ENCODE measurements at regions not wholly inside any gene's neighbourhood (a gene's known extent, or its start where the extent isn't known, plus 50 kb on each side); places are given as distances from the start of the nearest gene placed in this dataset.
"Not testable (repeated sequence)": the region's sequence is repeated elsewhere in the genome, so short reads cannot be mapped to it uniquely, and the experiment has no call there.

DNA sequence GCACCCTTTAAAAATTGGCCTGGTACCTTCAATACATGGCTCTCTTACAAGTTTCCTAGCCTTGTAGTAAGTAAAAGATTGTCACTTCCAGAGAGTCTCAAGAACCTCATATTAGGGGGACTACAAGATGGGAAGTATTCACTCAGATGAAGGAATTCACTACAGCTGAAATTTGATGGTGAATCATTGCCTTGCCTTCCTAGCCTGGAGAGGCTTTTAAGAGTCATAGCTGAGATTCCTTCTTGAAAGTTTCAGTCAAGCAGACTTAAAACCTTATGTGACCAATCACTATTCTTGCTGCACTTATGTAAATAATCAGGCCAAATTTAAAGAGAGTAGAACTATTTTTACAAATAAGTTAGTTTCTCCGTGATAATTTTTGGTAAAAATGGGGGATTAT lies 451.6 kb downstream of the TRHDE start:
- DNase-seq = no peak

DNA sequence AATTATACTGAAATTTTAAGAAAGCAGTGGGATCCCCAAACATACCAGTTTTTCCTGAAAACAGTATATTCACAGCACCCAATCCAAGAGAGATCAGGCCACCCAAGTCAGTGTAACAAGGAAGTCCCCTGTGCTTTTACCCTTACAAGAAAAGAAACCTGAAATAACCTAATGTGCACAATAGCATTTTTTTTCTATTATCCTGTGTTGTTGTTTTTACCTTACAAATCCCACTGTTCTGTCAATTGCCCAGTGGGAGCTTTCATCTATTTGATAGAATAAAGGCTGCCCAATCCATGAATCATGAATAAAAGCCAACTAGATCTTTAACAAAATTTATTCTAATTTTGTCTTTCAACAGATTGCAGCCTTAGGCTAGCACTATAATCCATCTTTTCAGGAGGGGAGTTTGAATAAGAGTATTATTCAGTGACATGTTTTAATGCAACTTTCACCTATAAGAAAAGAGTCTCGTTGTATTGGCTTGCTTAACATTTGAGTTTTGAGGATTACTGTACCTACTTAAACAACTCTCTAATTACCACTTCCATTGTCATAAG lies 457.4 kb downstream of the TRHDE start:
- DNase-seq = no peak

DNA sequence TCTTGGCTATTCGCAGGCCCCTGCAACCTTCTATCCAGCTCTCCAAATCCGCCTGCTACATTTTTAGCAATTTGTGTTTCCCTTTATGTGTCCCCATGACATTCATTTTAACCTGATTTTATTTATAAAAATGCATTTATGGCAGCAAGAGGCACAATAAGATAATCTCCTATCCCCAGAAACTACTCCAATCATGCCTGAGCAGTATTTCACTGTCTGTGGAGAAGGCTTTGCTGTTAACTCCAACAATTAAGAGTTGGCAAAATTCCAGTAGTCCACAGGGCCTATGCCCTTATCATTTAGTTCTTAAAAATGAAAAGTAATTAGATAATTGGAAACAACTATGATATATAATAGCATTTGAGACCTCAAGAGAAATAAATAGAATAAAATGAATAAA lies 462.4 kb downstream of the TRHDE start:
- DNase-seq = no peak

DNA sequence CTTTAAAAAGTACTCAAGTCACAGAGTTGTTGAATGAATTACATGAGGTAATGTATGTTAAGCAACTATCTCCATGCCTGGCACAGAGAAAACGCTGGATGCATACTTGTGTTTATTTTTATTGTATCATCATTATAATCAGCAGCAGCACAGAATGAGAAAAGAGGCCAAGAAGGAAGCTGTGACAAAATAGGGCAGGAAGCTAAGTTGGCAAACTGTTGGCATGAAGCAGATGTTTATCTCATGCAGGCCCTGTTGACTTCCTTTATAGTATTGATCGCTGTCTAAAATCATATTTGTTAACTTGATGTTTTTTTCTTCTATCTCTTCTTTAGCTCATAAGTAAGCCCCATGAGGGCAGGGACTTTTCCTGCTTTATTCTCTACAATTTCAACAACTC lies 466.6 kb downstream of the TRHDE start:
- no peak for DNase-seq

DNA sequence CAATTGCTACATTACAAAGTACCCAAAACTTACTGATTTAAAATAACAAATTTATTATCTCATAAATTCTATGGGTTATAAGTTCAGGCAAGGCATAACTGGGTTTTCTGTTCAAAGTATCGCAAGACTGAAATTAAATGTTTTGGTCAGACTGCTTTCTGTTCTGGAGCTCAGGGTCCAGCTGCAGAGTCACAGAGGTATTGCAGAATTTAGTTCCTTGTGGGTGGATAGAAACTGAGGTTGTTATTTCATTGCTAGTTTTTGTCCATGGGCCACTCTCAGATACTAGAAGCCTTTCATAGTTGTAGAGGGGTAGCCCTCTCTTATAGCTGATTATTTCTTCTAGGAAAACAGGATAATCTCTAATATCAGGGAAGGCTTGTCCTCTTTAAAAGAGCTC lies 467.9 kb downstream of the TRHDE start:
- no peak for DNase-seq

DNA sequence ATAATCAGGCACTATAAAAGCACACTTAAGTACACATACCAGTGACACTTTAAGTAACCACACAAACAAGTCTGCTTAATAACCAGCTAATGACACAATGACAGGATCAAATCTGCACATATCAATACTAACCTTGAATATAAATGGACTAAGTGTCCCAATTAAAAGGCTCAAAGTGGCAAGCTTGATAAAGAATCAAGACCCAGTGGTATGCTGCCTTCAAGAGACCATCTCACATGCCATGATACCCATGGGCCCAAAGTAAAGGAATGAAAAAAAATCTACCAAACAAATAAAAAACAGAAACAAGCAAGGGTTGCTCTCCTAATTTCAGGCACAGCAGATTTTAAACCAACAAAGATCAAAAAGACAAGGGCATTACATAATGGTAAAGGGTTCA lies 470.4 kb downstream of the TRHDE start:
- no peak for DNase-seq

DNA sequence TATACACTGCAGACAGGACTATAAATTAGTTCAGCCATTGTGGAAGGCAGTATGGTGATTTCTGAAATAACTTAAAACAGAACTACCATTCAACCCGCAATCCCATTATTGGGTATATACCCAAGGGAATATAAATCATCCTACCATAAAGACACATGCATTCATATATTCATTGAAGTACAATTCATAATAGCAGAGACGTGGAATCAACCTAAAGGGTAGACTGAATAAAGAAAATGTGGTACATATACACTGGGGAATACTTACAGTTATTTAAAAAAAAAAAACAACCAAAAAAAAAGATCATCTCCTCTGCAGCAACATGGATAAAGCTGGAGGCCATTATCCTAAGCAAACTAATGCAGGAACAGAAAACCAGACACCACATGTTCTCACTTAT lies 473.9 kb downstream of the TRHDE start:
- DNase-seq = no peak

DNA sequence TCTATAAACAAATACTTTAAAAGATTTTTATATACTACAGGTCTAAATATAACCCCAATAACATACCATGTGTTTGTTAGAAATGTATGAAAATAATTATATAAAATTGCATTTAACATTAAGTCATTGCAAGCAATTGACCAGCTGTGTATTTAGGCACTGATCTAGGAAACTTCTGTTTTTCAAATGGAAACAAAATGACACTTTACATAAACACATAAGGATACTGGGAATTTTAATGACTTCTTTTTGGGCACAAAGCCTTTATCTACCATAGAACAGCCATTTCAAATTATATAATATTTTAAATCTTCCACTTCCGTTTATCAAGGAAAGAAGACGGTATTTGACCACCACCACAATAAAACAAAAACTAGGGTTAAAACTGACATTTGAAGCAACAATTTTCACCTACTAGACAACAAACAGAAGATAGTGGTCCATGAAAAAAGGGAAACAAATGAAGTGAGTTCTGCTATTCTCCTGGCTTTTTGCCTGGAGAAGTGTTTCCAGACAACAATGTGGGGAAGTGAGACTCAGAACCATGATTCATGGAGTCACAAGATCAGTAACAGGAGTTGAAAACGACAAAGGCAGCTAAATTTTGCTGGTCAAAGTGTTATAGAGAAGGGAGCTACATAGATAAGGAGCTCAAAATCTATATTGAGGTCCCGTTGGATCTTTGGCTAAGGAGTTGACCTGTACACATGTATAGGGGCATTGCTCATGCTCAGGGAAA lies 475.1 kb downstream of the TRHDE start:
- no peak for DNase-seq

DNA sequence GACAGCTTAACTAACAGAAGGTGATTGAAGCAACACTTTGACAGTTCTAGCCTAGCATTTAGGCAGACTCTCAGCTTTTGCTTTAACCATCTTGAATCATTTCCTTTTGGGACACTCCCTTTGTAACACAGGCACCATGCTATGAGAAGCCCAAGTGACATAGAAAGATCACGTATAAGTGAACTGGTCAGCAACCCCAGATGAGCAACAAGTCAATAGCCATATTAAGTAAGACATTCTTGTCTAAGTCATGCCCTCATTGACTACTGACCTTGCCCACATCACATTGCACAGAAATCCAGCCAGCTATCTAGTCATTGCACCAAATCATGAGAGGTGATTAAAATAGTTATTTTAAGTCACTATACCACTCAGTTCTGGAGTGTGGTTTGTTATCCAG lies 476.8 kb downstream of the TRHDE start:
- DNase-seq = no peak

DNA sequence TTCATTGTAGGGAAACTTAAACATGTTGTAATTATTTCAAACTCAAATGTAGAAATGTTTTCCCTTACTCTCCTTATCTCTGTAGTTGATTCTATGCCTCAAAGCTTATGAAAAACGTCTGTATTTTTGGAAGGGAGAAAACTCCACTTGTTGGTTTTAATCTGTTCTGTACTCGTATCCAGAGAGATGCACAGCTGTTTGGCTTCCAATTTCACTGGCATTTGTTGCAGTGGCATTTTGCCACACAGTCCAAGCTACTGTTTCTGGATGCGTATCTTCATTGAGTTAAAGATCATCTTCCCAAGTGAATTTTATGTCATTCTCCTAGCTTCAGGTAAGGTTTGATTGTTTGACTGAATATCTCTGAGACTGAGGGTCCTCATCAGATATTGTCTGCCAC lies 481.4 kb downstream of the TRHDE start:
- DNase-seq = no peak

DNA sequence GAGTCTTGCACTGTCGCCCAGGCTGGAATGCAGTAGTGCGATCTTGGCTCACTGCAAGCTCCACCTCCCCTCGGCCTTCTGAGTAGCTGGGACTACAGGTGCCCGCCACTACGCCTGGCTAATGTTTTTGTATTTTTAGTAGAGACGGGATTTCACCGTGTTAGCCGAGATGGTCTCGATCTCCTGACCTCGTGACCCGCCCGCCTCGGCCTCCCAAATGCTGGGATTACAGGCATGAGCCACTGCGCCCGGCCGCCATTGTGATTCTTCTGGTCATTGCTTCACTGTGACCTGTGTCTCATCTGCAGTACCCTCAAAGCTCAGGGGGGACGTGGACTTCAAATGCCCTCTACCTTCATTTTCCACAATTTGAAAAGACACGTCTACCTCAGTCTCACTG lies 481.9 kb downstream of the TRHDE start:
- not testable (repeated sequence) for DNase-seq

DNA sequence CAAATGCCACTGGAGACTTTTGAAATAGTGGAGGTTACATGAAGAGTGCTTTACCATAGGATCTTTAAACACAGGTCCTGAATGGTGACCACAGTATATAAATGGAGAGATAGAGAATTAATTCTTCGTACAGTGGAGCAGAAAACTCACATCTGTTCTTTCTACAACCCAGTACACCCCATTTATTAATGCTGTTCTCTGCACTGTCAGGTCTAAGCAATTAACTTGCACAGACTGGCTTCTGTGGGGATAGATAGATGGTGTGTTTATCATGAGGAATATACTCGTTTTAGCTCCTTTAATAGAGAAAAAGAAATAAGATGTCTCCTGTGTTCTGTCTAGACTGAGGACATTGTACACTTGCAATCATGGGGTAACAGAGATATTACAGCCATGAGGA lies 494.3 kb downstream of the TRHDE start:
- no peak for DNase-seq

DNA sequence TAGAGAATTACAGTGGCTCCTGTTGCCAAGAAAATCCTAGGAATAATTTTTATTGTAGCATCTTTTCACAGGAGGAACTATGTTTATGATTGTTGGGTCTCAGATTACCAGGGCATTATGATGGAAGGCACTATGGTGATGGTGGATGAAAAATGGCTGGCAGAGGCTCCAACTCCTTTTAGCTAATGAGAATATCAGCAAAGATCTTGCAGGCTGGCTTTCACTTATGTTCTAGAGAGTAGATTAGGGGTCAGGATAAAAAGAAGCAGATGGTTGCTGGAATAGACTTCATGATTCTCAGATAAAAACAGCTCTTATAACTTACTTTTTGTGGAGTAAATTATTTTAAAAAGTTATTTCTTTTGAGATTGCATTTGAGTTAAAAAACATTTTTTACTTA lies 501.9 kb downstream of the TRHDE start:
- DNase-seq = no peak

DNA sequence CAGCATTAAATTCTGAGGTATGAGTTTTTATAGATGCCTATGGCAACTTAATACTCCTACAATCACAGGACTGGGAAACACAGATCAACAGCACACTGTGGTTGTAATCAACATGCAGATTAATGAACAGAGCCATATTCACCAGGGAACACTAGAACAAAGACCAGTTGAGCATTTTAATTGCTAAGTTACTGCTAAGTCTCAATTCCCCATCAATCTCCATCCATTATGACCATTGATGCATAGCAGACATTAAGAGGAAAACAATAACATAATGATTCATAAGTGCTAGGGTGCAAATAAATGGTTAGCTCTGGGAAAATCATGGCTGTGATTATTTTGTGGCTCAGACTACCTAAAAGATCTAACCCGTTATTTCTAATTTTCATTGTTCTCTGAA lies 505.6 kb downstream of the TRHDE start:
- no peak for DNase-seq

DNA sequence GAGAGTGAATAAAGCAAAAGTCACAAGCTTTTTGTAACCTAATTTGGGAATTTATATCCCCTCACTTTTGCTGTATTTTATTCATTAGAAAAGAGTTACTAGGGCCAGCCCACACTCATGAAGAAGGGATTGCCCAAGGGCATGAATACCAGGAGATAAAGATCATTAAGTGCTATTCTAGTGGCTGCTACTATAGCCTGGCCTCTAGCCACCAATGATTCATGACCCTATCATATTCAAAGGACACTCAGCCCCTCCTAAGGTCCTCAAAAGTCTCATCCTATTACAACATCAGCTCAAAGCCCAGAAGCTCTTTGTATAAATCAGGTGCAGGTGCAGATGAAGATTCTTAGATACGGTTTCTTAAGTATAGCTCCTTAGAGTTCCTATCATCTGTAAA lies 518.1 kb downstream of the TRHDE start:
- no peak for DNase-seq

DNA sequence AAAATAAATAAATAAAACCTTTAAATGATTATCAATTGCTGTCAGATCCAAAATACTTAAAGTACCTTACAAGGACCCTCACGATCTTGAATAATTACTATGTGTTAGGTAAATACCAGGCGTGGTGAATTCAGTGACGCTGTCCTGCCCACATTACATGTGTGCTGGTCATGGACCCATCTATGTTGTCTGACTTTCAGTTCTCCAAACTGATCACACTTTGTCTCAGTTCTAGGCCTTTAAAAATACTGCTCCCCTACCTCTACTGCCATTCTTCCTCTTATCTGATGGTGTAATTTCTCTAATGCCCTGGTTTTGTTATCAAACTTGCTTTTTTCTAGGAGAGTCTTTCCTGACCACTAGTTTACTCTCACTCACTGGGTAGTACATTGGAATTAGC lies 520.7 kb downstream of the TRHDE start:
- no peak for DNase-seq

DNA sequence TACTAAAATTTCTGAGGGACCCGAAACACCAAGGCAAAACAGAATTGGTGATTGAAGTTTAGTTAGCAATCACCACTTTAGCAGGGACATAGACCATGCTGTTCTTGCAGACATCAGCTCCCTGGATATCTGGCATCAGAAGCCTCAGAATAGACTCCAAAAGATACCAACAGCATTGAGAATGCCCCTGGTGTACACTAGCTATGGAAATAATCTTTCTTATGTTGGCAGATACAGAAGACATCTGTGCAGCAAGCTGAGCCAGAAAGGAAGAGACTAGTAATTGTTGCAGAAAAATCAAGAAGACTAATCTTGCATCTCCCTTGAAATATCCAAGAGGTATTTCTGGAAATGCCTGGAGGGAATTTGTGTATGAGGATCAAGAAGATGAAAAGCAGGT lies 521.6 kb downstream of the TRHDE start:
- DNase-seq = no peak

DNA sequence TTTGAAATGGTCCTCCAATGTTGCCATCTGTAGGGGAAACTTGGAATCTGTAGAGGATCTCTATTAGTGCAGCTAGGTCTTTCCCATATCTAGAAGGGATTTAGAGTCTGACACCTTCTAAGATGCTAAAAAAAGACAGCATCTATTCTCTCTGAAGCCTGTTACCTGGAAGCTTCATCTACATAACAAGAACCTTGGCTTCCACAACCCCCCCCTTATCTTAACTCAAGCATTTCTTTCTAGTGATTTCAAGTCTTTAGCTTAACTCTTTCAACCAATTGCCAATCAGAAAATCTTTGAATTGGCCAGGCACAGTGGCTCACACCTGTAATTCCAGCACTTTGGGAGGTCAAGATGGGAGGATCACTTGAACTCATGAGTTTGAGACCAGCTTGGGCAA lies 543.3 kb downstream of the TRHDE start:
- DNase-seq = no peak

DNA sequence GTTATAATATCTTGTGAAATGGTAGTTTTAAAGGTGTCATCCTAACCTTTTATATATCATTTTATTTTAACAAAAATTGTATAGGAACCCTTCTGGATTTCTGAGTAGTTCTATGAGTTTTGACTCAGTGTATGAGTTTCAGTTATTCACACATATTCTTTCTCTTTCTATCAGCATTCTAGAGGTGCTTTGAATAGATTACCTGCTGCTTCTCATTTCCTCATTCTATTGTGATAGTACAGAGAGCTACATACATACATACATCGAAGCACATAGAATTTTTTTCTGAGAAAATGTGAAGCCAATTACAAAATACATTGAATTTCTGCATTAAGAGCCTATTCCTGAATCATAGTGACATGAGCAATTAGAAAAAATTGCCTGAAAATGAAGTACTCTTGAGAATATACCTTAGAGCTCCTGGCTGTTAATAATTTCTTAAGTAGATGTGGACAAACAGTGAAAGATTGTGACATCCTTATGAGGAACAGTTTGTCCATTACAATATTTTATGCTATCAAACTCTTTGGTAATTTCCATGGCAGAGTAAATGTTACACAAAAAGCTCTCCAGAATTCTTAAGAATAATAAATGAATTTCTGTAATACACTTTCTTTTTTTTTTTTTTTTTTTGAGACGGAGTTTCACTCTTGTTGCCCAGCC lies 556.6 kb downstream of the TRHDE start:
- no peak for DNase-seq

DNA sequence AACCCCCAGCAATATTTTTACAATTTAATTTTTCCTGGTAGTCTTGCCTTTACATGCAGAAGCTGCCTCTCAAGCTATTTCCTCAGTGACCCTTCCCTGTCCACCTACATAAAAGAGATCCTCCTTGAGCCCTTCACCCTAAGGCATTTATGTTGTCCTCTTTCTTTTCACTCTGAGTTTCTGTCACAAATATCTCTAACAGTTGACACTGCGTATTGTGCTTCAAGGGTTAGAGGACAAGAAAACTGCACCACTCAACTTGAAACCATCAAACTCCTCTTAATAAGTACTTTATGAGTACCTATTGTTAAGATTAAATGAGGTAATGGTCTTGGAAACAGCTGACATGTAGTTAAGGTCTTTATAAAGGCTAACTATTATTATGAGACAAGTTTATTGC lies 557.7 kb downstream of the TRHDE start:
- no peak for DNase-seq

DNA sequence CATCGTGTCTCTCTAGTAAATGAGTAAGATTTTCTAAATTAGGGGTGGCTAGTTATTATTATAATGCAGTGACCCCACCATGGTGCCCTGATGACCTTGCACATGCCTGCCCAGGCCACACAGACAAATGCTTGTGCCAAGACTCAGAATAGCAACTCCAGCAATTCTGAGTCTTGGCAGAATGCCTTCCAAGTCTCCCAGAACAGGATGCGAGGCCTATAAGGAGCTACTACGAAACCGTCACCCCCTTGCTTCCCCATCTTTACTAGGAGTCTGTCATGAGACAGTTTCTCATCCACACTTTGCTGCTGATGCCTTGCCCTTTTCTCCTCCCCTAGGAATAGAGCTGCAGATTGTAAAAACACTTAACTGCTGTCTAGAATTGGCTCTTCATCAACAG lies 559.9 kb downstream of the TRHDE start:
- DNase-seq = no peak

DNA sequence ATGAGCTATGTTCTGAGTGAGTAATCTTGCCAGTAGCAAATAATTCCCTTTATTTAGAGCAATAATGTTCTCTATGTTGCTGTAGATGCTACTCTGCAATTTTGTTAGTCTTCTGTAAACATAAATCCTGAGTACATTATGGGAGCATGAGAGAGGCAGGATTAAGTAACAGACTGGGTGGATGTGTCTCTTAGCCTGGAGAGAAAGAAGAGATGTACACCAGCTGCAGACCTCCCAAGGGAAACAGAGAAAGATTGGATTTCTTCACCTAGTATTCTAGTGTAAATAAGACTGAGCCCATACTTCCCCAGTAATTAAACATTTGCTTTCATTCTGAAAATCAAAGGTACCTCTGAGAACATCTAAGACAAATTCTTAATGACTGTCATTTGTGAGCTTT lies 564.0 kb downstream of the TRHDE start:
- no peak for DNase-seq

DNA sequence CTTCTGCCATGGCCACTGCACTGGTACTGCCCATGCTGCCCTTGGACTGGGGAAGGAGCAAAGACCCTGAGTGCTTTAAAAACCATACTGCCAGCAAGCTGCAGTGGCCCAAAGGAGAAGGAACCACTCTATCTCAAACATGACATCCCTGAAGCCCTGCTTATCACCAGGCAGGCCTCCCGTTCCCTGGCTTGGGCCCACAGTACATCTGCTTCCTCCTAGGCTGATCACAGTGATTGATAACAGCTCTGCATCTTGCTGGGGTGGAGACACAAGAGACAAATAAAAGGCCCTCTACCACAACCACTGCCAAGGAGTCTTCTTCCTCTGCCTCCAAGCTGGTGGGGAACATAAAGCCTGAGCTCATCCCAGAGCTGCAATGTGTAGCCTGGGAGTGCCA lies 567.5 kb downstream of the TRHDE start:
- no peak for DNase-seq

DNA sequence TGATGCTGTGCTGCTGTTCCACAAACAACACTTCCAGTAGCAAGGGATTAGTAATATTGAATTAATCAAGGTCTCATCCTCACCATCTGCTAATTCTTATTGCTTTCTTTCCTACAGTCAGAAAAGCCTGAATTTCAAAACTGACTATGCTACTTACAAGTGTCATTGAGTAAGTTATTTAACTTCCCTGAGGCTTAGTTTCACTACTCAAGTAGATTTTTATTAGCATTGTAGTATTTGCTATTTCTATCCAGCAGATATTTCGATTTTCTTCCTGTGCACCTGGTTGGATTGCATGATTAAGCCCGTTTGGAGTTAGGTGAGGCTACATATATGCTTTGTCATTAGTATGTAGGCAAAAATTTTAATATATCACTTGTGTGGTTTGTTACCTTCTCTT lies 591.5 kb downstream of the TRHDE start:
- DNase-seq = no peak

DNA sequence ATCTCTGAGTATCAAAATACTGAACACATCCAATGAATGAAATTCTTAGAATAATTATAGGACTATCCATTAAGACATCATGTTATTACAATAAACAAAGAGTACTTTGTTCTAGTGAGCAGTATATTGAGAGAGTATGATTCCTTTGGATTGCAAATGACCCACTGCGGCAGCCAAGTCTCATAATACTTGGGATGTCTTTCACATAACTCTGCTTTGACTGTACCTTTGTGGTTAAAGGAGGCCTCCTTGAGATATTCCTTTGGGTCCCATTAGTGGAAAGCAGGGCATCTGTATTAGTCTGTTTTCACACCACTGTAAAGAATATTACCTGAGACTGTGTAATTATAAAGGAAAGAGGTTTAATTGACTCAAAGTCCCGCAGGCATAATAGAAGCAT lies 593.8 kb downstream of the TRHDE start:
- DNase-seq = no peak

All from activated CD4-positive, alpha-beta T cell treated with anti-CD3 and anti-CD28 coated beads, Interleukin-10, Interleukin-2, amounts not matched to agents 100 ng/mL and 50 ng/mL, durations not matched to agents 16 hours and 8 hours (primary cell).